Trophoblast cell (in vitro differentiated cells and primary cell): ENCODE measurements at regions not wholly inside any gene's neighbourhood (a gene's known extent, or its start where the extent isn't known, plus 50 kb on each side); places are given as distances from the start of the nearest gene placed in this dataset.

Source experiments
- DNase-seq, 2 donors: peaks; one replicate each; pipeline ENCODE4 v3.0.0-alpha.2; 2016
- H2AFZ ChIP-seq: 2 replicates; pipeline ENCODE4 v1.6.1; 2013; ENCODE audit warnings: low read length, moderate library complexity, mild to moderate bottlenecking; ENCODE audit not compliant: insufficient read depth, poor library complexity
- H2AK5ac ChIP-seq: 2 replicates; pipeline ENCODE4 v1.6.1; 2013; ENCODE audit warnings: mild to moderate bottlenecking, low read length
- H2BK120ac ChIP-seq: 2 replicates; pipeline ENCODE4 v1.6.1; 2013; ENCODE audit warnings: low read length, mild to moderate bottlenecking, moderate library complexity; ENCODE audit not compliant: insufficient read depth, poor library complexity
- H2BK12ac ChIP-seq: 2 replicates; pipeline ENCODE4 v1.6.1; 2013; ENCODE audit warnings: mild to moderate bottlenecking, low read length, moderate library complexity
- H2BK5ac ChIP-seq: 2 replicates; pipeline ENCODE4 v1.6.1; 2013; ENCODE audit warnings: low read length, low read depth, moderate library complexity, mild to moderate bottlenecking; ENCODE audit not compliant: poor library complexity
- H3K14ac ChIP-seq: 2 replicates; pipeline ENCODE4 v1.6.1; 2013; ENCODE audit warnings: mild to moderate bottlenecking, low read length
- H3K18ac ChIP-seq: 2 replicates; pipeline ENCODE4 v1.6.1; 2013; ENCODE audit warnings: mild to moderate bottlenecking, low read length
- H3K23ac ChIP-seq: 2 replicates; pipeline ENCODE4 v1.6.1; 2013; ENCODE audit warnings: low read length
- H3K27ac ChIP-seq: 2 replicates; pipeline ENCODE4 v1.5.1; 2013; ENCODE audit warnings: low read depth, mild to moderate bottlenecking, inconsistent platforms, low read length, moderate library complexity
- H3K27me3 ChIP-seq: 2 replicates; pipeline ENCODE4 v1.6.1; 2013; ENCODE audit warnings: inconsistent platforms, mild to moderate bottlenecking, low read length, moderate library complexity; ENCODE audit not compliant: insufficient read depth
- H3K36me3 ChIP-seq, 2 experiments: 1 replicate in 1 of 2; 2 replicates in 1 of 2; pipeline ENCODE4 v1.6.1; 2013; ENCODE audit warnings: low read length in 2 of 2, mild to moderate bottlenecking in 2 of 2, moderate library complexity in 1 of 2; ENCODE audit not compliant: insufficient read depth in 2 of 2, control insufficient read depth in 1 of 2
- H3K4ac ChIP-seq: 2 replicates; pipeline ENCODE4 v1.6.1; 2013; ENCODE audit warnings: low read depth, mild to moderate bottlenecking, low read length, moderate library complexity
- H3K4me1 ChIP-seq, 2 experiments: 1 replicate in 1 of 2; 2 replicates in 1 of 2; pipeline ENCODE4 v1.6.1; 2013; ENCODE audit warnings: low read length in 2 of 2, mild to moderate bottlenecking in 2 of 2, moderate library complexity in 1 of 2; ENCODE audit not compliant: insufficient read depth in 2 of 2, control insufficient read depth in 1 of 2
- H3K4me2 ChIP-seq: 2 replicates; pipeline ENCODE4 v1.6.1; 2013; ENCODE audit warnings: inconsistent platforms, mild to moderate bottlenecking, low read length, moderate library complexity
- H3K4me3 ChIP-seq: 2 replicates; pipeline ENCODE4 v1.5.1; 2013; ENCODE audit warnings: mild to moderate bottlenecking, low read depth, low read length, inconsistent platforms
- H3K79me1 ChIP-seq: one replicate; pipeline ENCODE4 v1.6.1; 2013; ENCODE audit warnings: low read length
- H3K79me2 ChIP-seq: 2 replicates; pipeline ENCODE4 v1.6.1; 2013; ENCODE audit warnings: low read length, mild to moderate bottlenecking; ENCODE audit not compliant: control insufficient read depth, insufficient read depth, poor library complexity
- H3K9ac ChIP-seq: 2 replicates; pipeline ENCODE4 v1.6.1; 2013; ENCODE audit warnings: mild to moderate bottlenecking, low read length
- H3K9me3 ChIP-seq: 2 replicates; pipeline ENCODE4 v1.6.1; 2013; ENCODE audit warnings: low read depth, mild to moderate bottlenecking, control low read depth, inconsistent platforms, low read length; ENCODE audit not compliant: insufficient read depth
- H4K12ac ChIP-seq: 2 replicates; pipeline ENCODE4 v1.6.1; 2013; ENCODE audit warnings: low read depth, mild to moderate bottlenecking, low read length, moderate library complexity
- H4K8ac ChIP-seq: 2 replicates; pipeline ENCODE4 v1.6.1; 2013; ENCODE audit warnings: low read depth, mild to moderate bottlenecking, low read length, moderate library complexity
- H4K91ac ChIP-seq: one replicate; pipeline ENCODE4 v1.6.1; 2013; ENCODE audit warnings: low read depth, mild to moderate bottlenecking, low read length, moderate library complexity
- WGBS: extraction: QIAGEN DNeasy Blood & Tissue Kit; methylation state at CpG from one replicate; pipeline ENCODE4 v1.1.7; 2013; ENCODE audit warnings: missing lambda C conversion rate; ENCODE audit not compliant: insufficient read length, insufficient coverage; ENCODE audit errors: extremely low coverage; 5-methylcytosine and 5-hydroxymethylcytosine counted together

- Histone ChIP-seq H4K12ac (no peak overlapping the region), H2BK5ac (peak overlapping the region; percentile 27), H3K9me3 (peaks cover 4% of the 10 kb centered on the region), H3K79me1 (peaks cover 31% of the 10 kb centered on the region), H2AFZ (no peak overlapping the region), H2BK12ac (no peak overlapping the region), H3K27ac (peak overlapping the region; percentile 99), H3K4me2 (no peak overlapping the region), H4K91ac (no peak overlapping the region), H2AK5ac (no peak overlapping the region), H3K9ac (no peak overlapping the region), H3K79me2 (peaks cover 2% of the 10 kb centered on the region), H2BK120ac (no peak overlapping the region), H3K14ac (no peak overlapping the region), H4K8ac (no peak overlapping the region), H3K4ac (no peak overlapping the region), H3K36me3 (peaks cover 0 to 3% of the 10 kb centered on the region in 2 experiments), H3K4me3 (no peak overlapping the region), H3K27me3 (no peaks in the 10 kb centered on the region), H3K4me1 (peaks cover 6 to 29% of the 10 kb centered on the region in 2 experiments), H3K18ac (no peak overlapping the region), H3K23ac (no peak overlapping the region)
- peak; percentile 32 to 65 for DNase-seq
- no CpG with 5 or more reads among the region's 3 CpGs for WGBS
Observed at GRCh38 chr9:86601697-86602096, 247.5 kb upstream of the TUT7 start.

- Histone ChIP-seq H3K4me2 (peak overlapping the region; percentile 23), H3K23ac (no peak overlapping the region), H4K8ac (peak overlapping the region; percentile 70), H3K79me1 (peaks cover 32% of the 10 kb centered on the region), H2AK5ac (no peak overlapping the region), H2AFZ (no peak overlapping the region), H3K9ac (no peak overlapping the region), H4K91ac (peak overlapping the region; percentile 53), H2BK120ac (peak overlapping the region; percentile 73), H3K14ac (peak overlapping the region; percentile 83), H4K12ac (no peak overlapping the region), H3K18ac (no peak overlapping the region), H3K9me3 (peaks cover 4% of the 10 kb centered on the region), H3K79me2 (peaks cover 2% of the 10 kb centered on the region), H3K4ac (no peak overlapping the region), H2BK12ac (peak overlapping the region; percentile 95), H3K4me3 (no peak overlapping the region), H2BK5ac (peak overlapping the region; percentile 78), H3K36me3 (peaks cover under 1 to 3% of the 10 kb centered on the region in 2 experiments), H3K4me1 (peaks cover 6 to 29% of the 10 kb centered on the region in 2 experiments), H3K27me3 (no peaks in the 10 kb centered on the region), H3K27ac (peak overlapping the region; percentile 90)
- no CpG with 5 or more reads among the region's 3 CpGs for WGBS
- no peak for DNase-seq
Observed at GRCh38 chr9:86600977-86601376, 246.8 kb upstream of the TUT7 start.

- H4K12ac ChIP-seq = no peak overlapping the region
- WGBS = no CpG with 5 or more reads among the region's 3 CpGs
- H3K4me3 ChIP-seq = no peak overlapping the region
- no peak overlapping the region for H3K18ac ChIP-seq
- H2AFZ ChIP-seq = no peak overlapping the region
- H2BK5ac ChIP-seq = no peak overlapping the region
- no peak overlapping the region for H2BK120ac ChIP-seq
- DNase-seq = peak; percentile 14 to 57
- no peak overlapping the region for H4K8ac ChIP-seq
- H3K36me3 ChIP-seq = peaks cover 2 to 3% of the 10 kb centered on the region in 2 experiments
- H3K27me3 ChIP-seq = no peaks in the 10 kb centered on the region
- no peak overlapping the region for H3K9ac ChIP-seq
- H2BK12ac ChIP-seq = no peak overlapping the region
- H3K4me1 ChIP-seq = peaks cover 6 to 29% of the 10 kb centered on the region in 2 experiments
- peaks cover 2% of the 10 kb centered on the region for H3K79me2 ChIP-seq
- H3K27ac ChIP-seq = peak overlapping the region; percentile 74
- H4K91ac ChIP-seq = no peak overlapping the region
- H3K23ac ChIP-seq = no peak overlapping the region
- no peak overlapping the region for H3K14ac ChIP-seq
- H3K4me2 ChIP-seq = no peak overlapping the region
- H3K79me1 ChIP-seq = peaks cover 32% of the 10 kb centered on the region
- H3K9me3 ChIP-seq = peaks cover 4% of the 10 kb centered on the region
- no peak overlapping the region for H3K4ac ChIP-seq
- H2AK5ac ChIP-seq = no peak overlapping the region
Observed at GRCh38 chr9:86600291-86600690, 246.1 kb upstream of the TUT7 start.

DNA sequence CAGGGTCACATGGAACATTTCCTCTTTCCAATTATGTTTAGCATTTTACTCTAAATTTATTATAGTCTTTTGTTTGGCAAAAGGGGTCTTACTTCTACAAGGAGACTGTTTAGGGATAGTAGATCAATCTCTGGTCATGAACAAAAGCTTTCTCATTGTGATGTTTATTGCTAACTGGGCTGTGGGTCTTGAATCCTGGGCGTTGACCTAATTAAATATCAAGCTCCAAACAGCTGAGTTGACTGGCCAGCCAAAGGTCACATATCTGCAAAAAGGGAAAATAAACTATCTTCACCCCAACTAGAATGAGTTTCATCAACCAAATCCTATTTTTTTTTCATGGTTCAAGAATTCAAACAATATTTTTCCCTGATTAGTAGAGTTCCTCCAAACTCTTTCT is 245.4 kb upstream of the TUT7 start:
- Histone ChIP-seq H3K27ac (peak overlapping the region; percentile 67), H3K9me3 (peaks cover 4% of the 10 kb centered on the region), H3K36me3 (peaks cover 2 to 3% of the 10 kb centered on the region in 2 experiments), H2AFZ (no peak overlapping the region), H3K18ac (no peak overlapping the region), H4K12ac (no peak overlapping the region), H3K79me2 (peaks cover 2% of the 10 kb centered on the region), H3K4me2 (no peak overlapping the region), H3K27me3 (no peaks in the 10 kb centered on the region), H3K79me1 (peaks cover 35% of the 10 kb centered on the region), H2BK120ac (peak overlapping the region; percentile 70), H3K23ac (no peak overlapping the region), H3K4ac (no peak overlapping the region), H4K8ac (no peak overlapping the region), H3K4me3 (no peak overlapping the region), H3K14ac (no peak overlapping the region), H2BK5ac (peak overlapping the region; percentile 84), H2BK12ac (no peak overlapping the region), H3K4me1 (peaks cover 11 to 34% of the 10 kb centered on the region in 2 experiments), H3K9ac (no peak overlapping the region), H4K91ac (peak overlapping the region; percentile 59), H2AK5ac (no peak overlapping the region)
- no CpG with 5 or more reads among the region's 1 CpG for WGBS
- no peak for DNase-seq
